ENCODE measurements at regions not wholly inside any gene's neighbourhood (a gene's known extent, or its start where the extent isn't known, plus 50 kb on each side); places are given as distances from the start of the nearest gene placed in this dataset.

DNA sequence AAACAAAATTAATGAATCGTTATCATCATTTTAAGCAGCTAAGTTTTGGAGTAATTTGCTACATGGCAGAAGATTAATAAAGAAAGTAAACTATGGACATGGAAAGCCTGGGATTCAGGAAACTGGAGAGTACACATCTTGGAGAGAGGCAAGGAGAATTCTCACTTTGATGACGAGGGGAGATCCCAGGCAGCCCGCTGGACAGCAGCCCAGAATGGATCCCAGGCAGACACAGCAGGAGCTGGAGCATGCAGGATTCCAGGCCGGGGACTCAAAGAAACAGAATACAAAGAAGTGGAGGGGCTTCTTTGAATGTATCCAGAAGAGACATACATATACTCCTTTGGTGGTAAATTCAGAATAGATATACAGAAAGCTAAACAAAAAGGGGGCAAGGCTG is 118.0 kb upstream of the ATP6AP2 start:
- H3K9me2 ChIP-seq (ENCODE audit: insufficient read depth, low read length) = no peaks in the 10 kb centered on the region
- TF ChIP-seq EP300 (conservative IDR thresholded peaks at IDR 0.05; ENCODE audit: poor library complexity, severe bottlenecking) (no peak), SMC3 (conservative IDR thresholded peaks at IDR 0.05; ENCODE audit: poor library complexity) (no peak), EZH2 (IDR thresholded peaks at IDR 0.05; ENCODE audit: borderline replicate concordance, insufficient read depth, low read length, poor library complexity, severe bottlenecking) (no peak), MXI1 (conservative IDR thresholded peaks at IDR 0.05; ENCODE audit: poor library complexity, severe bottlenecking) (no peak), POLR2AphosphoS5 (IDR thresholded peaks at IDR 0.05) (no peak)
- TF ChIP-seq, protein P1, sequence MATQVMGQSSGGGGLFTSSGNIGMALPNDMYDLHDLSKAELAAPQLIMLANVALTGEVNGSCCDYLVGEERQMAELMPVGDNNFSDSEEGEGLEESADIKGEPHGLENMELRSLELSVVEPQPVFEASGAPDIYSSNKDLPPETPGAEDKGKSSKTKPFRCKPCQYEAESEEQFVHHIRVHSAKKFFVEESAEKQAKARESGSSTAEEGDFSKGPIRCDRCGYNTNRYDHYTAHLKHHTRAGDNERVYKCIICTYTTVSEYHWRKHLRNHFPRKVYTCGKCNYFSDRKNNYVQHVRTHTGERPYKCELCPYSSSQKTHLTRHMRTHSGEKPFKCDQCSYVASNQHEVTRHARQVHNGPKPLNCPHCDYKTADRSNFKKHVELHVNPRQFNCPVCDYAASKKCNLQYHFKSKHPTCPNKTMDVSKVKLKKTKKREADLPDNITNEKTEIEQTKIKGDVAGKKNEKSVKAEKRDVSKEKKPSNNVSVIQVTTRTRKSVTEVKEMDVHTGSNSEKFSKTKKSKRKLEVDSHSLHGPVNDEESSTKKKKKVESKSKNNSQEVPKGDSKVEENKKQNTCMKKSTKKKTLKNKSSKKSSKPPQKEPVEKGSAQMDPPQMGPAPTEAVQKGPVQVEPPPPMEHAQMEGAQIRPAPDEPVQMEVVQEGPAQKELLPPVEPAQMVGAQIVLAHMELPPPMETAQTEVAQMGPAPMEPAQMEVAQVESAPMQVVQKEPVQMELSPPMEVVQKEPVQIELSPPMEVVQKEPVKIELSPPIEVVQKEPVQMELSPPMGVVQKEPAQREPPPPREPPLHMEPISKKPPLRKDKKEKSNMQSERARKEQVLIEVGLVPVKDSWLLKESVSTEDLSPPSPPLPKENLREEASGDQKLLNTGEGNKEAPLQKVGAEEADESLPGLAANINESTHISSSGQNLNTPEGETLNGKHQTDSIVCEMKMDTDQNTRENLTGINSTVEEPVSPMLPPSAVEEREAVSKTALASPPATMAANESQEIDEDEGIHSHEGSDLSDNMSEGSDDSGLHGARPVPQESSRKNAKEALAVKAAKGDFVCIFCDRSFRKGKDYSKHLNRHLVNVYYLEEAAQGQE (IDR thresholded peaks at IDR 0.05; ENCODE audit: borderline replicate concordance) = no peak
- H3K9ac ChIP-seq (ENCODE audit: low read length) = no peak overlapping the region
- H3K9me3 ChIP-seq (ENCODE audit: low read length) = no peaks in the 10 kb centered on the region
- no peaks in the 10 kb centered on the region for H3K27me3 ChIP-seq (ENCODE audit: insufficient read depth, low read depth, low read length)
- H3K27ac ChIP-seq (ENCODE audit: low read length) = no peak overlapping the region
- H4K20me1 ChIP-seq (ENCODE audit: insufficient read depth) = no peaks in the 10 kb centered on the region
- H3K36me3 ChIP-seq (ENCODE audit: insufficient read depth, low read length) = no peaks in the 10 kb centered on the region
- no peaks in the 10 kb centered on the region for H3K79me2 ChIP-seq (replicated peaks; ENCODE audit: insufficient read depth, low read length)
- H3K4me3 ChIP-seq (ENCODE audit: low read length) = no peak overlapping the region
- H2AFZ ChIP-seq (ENCODE audit: low read depth, low read length) = no peak overlapping the region
- H3K4me2 ChIP-seq (ENCODE audit: low read length) = no peak overlapping the region
- H3F3A ChIP-seq (ENCODE audit: insufficient read depth, low read length, poor library complexity, severe bottlenecking) = no peaks in the 10 kb centered on the region

- H3K4me2 ChIP-seq (ENCODE audit: low read length) = no peak overlapping the region
- TF ChIP-seq EP300 (conservative IDR thresholded peaks at IDR 0.05; ENCODE audit: poor library complexity, severe bottlenecking) = no peak
- TF ChIP-seq CTCF (IDR thresholded peaks at IDR 0.05; ENCODE audit: poor library complexity, severe bottlenecking) = no peak
- no peak for TF ChIP-seq SMC3 (conservative IDR thresholded peaks at IDR 0.05; ENCODE audit: poor library complexity)
- TF ChIP-seq POLR2AphosphoS5 (IDR thresholded peaks at IDR 0.05) = no peak
- TF ChIP-seq EZH2 (IDR thresholded peaks at IDR 0.05; ENCODE audit: borderline replicate concordance, insufficient read depth, low read length, poor library complexity, severe bottlenecking) = no peak
- TF ChIP-seq, protein P1 (IDR thresholded peaks at IDR 0.05; ENCODE audit: borderline replicate concordance) = no peak
- no peak for TF ChIP-seq MXI1 (conservative IDR thresholded peaks at IDR 0.05; ENCODE audit: poor library complexity, severe bottlenecking)
- TF ChIP-seq RAD21 (conservative IDR thresholded peaks at IDR 0.05) = no peak
- no peak for TF ChIP-seq TAF1 (IDR thresholded peaks at IDR 0.05; ENCODE audit: low read depth)
- H3K27me3 ChIP-seq (ENCODE audit: insufficient read depth, low read depth, low read length) = no peaks in the 10 kb centered on the region
- H3K79me2 ChIP-seq (replicated peaks; ENCODE audit: insufficient read depth, low read length) = no peaks in the 10 kb centered on the region
- H3K36me3 ChIP-seq (ENCODE audit: insufficient read depth, low read length) = no peaks in the 10 kb centered on the region
- no peaks in the 10 kb centered on the region for H3K9me2 ChIP-seq (ENCODE audit: insufficient read depth, low read length)
- H3K9me3 ChIP-seq (ENCODE audit: low read length) = no peaks in the 10 kb centered on the region
- no peaks in the 10 kb centered on the region for H3F3A ChIP-seq (ENCODE audit: insufficient read depth, low read length, poor library complexity, severe bottlenecking)
- H3K27ac ChIP-seq (ENCODE audit: low read length) = no peak overlapping the region
- no peak overlapping the region for H3K9ac ChIP-seq (ENCODE audit: low read length)
- no peak overlapping the region for H2AFZ ChIP-seq (ENCODE audit: low read depth, low read length)
- no peak overlapping the region for H3K4me3 ChIP-seq (ENCODE audit: low read length)
- H4K20me1 ChIP-seq (ENCODE audit: insufficient read depth) = no peaks in the 10 kb centered on the region
Observed at GRCh38 chrX:40460926-40461325, 119.8 kb upstream of the ATP6AP2 start.

Measured in neural cell (in vitro differentiated cells).